NOMO-1 (cell line): ENCODE measurements at regions not wholly inside any gene's neighbourhood (a gene's known extent, or its start where the extent isn't known, plus 50 kb on each side); places are given as distances from the start of the nearest gene placed in this dataset.

ENCODE experiments used
- DNase-seq, 2 experiments: peaks; one replicate each; lab custom pipeline; 2025; ENCODE audit not compliant: unreplicated experiment in 2 of 2; lab: John Stamatoyannopoulos, UW

- DNase-seq, result no peak
Observed at GRCh38 chr11:104301776-104302175, 137.8 kb upstream of the PDGFD start.

- no peak for DNase-seq
Observed at GRCh38 chr11:104291646-104292045, 127.7 kb upstream of the PDGFD start.

- DNase-seq, result no peak
Observed at GRCh38 chr11:104286129-104286528, 122.2 kb upstream of the PDGFD start.

GRCh38 chr11:104279587-104279986 lies 115.6 kb upstream of the PDGFD start:
- DNase-seq, result no peak

DNA sequence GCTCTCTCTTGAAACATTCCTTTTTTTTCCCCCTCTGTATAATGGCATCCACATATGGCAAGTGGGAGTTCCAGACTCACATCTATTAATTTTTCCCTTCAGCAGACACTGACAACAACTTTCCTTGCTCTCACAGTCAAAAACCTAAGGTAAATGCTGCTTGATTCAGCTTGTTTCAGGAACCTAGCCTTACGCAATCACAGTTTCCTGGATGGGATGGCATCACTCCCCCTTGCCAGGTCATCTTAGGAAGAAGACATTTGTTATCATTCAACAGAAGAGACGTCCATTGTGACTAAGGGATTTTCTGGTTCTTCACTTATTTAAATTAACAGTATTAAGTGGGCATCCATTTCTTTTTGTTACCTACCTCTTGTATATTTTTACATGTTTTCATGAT lies 112.0 kb upstream of the PDGFD start:
- DNase-seq, result peak; percentile 25 to 35

DNA sequence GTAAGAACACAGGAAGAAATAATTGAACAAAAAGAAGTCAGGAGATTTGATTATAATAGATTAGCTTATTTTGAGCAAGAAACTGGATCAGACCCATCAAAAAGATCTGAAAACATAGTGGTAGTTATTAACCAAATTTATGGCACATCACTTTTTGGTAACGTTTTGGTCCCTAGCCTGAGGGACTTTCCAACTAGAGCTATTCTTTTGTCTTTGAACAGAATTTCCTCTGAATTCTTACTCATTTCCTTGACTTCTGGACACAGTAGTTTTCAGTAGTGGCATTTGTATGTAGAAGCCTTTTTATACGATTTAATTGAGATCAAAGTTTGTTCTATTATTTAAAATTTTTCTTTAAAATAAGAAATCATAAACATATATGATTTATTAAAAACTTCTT lies 96.5 kb upstream of the PDGFD start:
- no peak for DNase-seq

DNA sequence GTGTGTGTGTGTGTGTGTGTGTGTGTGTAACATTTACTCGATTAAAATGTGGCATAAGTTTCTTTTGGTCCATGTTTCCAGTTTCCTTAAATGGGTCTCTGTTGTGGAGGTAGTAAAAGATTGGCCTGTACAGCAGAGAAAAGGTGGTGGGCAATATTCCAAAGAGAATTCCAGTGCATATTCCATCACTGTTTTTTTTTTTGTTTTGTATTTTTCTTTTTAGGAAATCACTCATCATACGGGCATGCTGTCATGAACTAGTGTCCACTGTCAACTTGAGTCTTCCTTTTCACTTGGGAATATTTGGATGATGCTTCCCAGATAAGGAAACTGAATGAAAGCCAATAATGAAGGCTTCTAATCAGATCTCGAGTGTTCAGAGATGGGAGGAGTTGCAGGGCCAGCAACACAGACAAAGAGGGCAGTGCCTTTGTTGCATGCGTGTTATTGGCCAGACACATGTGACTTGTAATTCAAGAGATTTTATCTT lies 95.2 kb upstream of the PDGFD start:
- no peak for DNase-seq

DNA sequence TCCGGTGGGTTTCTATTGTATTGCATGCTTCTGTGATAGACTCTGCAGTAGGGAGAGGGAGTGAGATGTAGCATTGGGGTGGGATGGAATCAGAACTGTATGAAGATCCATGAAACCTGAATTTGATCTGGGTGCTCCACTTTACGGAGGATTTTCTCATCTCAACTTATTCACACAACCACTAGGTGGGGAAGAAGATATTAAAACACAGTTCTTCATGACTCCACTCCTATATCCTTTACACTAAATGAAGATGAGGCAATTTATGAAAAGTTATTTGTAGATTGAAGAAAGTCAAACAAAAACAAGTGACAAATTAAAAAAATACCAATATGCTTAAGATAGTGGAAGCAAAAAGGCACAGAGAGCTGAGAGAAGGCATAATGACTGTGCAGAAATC lies 92.6 kb upstream of the PDGFD start:
- no peak for DNase-seq

DNA sequence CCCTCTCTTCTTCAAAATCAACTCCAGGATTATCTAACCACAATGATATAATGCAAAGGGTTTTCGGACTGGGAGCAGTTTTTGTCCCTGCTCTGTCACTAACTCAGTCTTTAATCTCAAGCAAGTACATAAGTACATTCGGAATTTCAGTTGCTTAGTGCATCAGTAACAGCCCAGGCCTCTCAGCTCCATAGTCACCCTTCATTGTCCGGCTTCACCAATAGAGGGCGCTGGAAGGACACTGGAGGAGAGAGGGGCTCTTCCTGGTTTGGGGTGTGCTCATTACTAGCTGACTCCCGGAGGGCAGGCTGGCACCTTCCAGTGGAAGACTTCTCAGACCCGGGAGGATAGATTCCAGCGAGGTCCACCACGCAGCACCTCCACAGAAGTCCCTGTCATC lies 90.4 kb upstream of the PDGFD start:
- peak; percentile 31 to 44 for DNase-seq

DNA sequence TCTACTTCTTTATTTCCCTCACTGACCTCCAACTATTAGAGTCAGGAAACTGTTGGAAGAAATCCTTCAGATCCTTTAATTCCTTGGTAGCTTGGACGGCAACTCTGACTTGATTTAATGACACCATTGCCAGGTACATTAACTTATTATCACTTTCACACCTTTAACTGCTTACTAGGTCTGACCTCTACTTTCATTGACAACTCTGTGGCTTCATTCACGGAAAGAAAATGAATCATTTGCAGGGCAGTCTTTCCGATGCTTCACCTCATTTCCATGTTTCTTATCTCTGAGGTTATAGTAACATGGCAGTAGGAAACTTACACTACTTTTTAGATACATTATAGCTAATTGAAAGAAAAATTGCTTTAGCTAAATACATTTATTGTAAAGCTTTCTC lies 82.6 kb upstream of the PDGFD start:
- no peak for DNase-seq

- DNase-seq, result no peak
Observed at GRCh38 chr11:104238916-104239315, 75.0 kb upstream of the PDGFD start.

- no peak for DNase-seq
Observed at GRCh38 chr11:104225047-104225446, 61.1 kb upstream of the PDGFD start.

GRCh38 chr11:104222464-104222863 lies 58.5 kb upstream of the PDGFD start:
- no peak for DNase-seq

- DNase-seq, result no peak
Observed at GRCh38 chr11:104221455-104221854, 57.5 kb upstream of the PDGFD start.

- no peak for DNase-seq
Observed at GRCh38 chr11:104219096-104219495, 55.1 kb upstream of the PDGFD start.

DNA sequence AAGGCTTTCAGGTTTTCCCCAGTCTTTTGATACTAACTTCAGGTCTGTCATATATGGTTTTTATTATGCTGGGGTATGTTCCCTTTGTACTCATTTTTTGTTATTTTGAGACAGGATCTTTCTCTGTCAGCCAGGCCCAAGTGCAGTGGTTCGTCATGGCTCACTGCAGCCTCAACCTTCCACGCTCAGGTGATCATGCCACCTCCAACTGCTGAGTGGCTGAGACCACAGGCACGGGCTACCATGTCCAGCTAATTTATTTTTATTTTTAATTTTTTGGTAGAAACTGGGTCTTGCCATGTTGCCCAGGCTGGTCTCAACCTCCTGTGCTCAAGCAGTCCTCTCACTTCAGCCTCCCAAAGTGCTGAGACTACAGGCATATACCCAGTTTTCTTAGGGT lies 50.6 kb upstream of the PDGFD start:
- no peak for DNase-seq
